ENCODE measurements at regions not wholly inside any gene's neighbourhood (a gene's known extent, or its start where the extent isn't known, plus 50 kb on each side); places are given as distances from the start of the nearest gene placed in this dataset.
"Not testable (repeated sequence)": the region's sequence is repeated elsewhere in the genome, so short reads cannot be mapped to it uniquely, and the experiment has no call there.

GRCh38 chr6:14520029-14520428, 402.5 kb downstream of the CD83 start:
- no peak for DNase-seq (ENCODE audit: low spot score)

GRCh38 chr6:14520536-14520935, 403.0 kb downstream of the CD83 start:
- DNase-seq (ENCODE audit: low spot score) = no peak

- DNase-seq (ENCODE audit: low spot score) = no peak
Observed at GRCh38 chr6:14521141-14521540, 403.6 kb downstream of the CD83 start.

- not testable (repeated sequence) for DNase-seq (ENCODE audit: low spot score)
Observed at GRCh38 chr6:14521861-14522260, 404.3 kb downstream of the CD83 start.

- peak; percentile 78 for DNase-seq (ENCODE audit: low spot score)
Observed at GRCh38 chr6:14524319-14524718, 406.7 kb downstream of the CD83 start.

GRCh38 chr6:14530385-14530784, 412.8 kb downstream of the CD83 start:
- no peak for DNase-seq (ENCODE audit: low spot score)

- DNase-seq (ENCODE audit: low spot score) = peak; percentile 21
Observed at GRCh38 chr6:14533446-14533845, 415.9 kb downstream of the CD83 start.

GRCh38 chr6:14537030-14537429, 419.5 kb downstream of the CD83 start:
- no peak for DNase-seq (ENCODE audit: low spot score)

- DNase-seq (ENCODE audit: low spot score) = no peak
Observed at GRCh38 chr6:14540276-14540675, 422.7 kb downstream of the CD83 start.

GRCh38 chr6:14540810-14541540, 423.4 kb downstream of the CD83 start:
- DNase-seq (ENCODE audit: low spot score) = no peak

- DNase-seq (ENCODE audit: low spot score) = peak; percentile 77
Observed at GRCh38 chr6:14542670-14543366, 425.2 kb downstream of the CD83 start.

- no peak for DNase-seq (ENCODE audit: low spot score)
Observed at GRCh38 chr6:14543971-14544585, 426.5 kb downstream of the CD83 start.

- DNase-seq (ENCODE audit: low spot score) = no peak
Observed at GRCh38 chr6:14544666-14545065, 427.1 kb downstream of the CD83 start.

- no peak for DNase-seq (ENCODE audit: low spot score)
Observed at GRCh38 chr6:14545496-14545895, 427.9 kb downstream of the CD83 start.

GRCh38 chr6:14546036-14546435, 428.5 kb downstream of the CD83 start:
- no peak for DNase-seq (ENCODE audit: low spot score)

GRCh38 chr6:14547284-14547998, 429.9 kb downstream of the CD83 start:
- no peak for DNase-seq (ENCODE audit: low spot score)

GRCh38 chr6:14549304-14549770, 431.8 kb downstream of the CD83 start:
- no peak for DNase-seq (ENCODE audit: low spot score)

- DNase-seq (ENCODE audit: low spot score) = no peak
Observed at GRCh38 chr6:14549871-14550270, 432.3 kb downstream of the CD83 start.

- DNase-seq (ENCODE audit: low spot score) = no peak
Observed at GRCh38 chr6:14550410-14550809, 432.8 kb downstream of the CD83 start.

GRCh38 chr6:14550822-14551221, 433.2 kb downstream of the CD83 start:
- DNase-seq (ENCODE audit: low spot score) = no peak

GRCh38 chr6:14551601-14552000, 434.0 kb downstream of the CD83 start:
- DNase-seq (ENCODE audit: low spot score) = not testable (repeated sequence)

- no peak for DNase-seq (ENCODE audit: low spot score)
Observed at GRCh38 chr6:14552891-14553290, 435.3 kb downstream of the CD83 start.

Data from AG08396 (cell line).